Large intestine (tissue), 3 donors: ENCODE measurements at regions not wholly inside any gene's neighbourhood (a gene's known extent, or its start where the extent isn't known, plus 50 kb on each side); places are given as distances from the start of the nearest gene placed in this dataset.

Experiments
- DNase-seq, 2 donors: peaks; one replicate each; pipeline versions ENCODE4 v3.0.0 to v3.0.0-alpha.2; 2013
- H3K27ac ChIP-seq: one replicate; pipeline ENCODE4 v1.5.1; 2013; ENCODE audit warnings: low read length
- H3K27me3 ChIP-seq: 2 replicates; pipeline ENCODE4 v1.6.1; 2013; ENCODE audit warnings: low read length; ENCODE audit not compliant: control insufficient read depth, insufficient read depth
- H3K36me3 ChIP-seq: 2 replicates; pipeline ENCODE4 v1.6.1; 2013; ENCODE audit warnings: low read length; ENCODE audit not compliant: control insufficient read depth, insufficient read depth
- H3K4me1 ChIP-seq: one replicate; pipeline ENCODE4 v1.6.1; 2013; ENCODE audit warnings: low read length; ENCODE audit not compliant: control insufficient read depth, insufficient read depth
- H3K4me3 ChIP-seq: one replicate; pipeline ENCODE4 v1.5.1; 2013; ENCODE audit warnings: low read length
- H3K9me3 ChIP-seq: one replicate; pipeline ENCODE4 v1.6.1; 2013; ENCODE audit warnings: mild to moderate bottlenecking, low read depth, low read length, moderate library complexity; ENCODE audit not compliant: control insufficient read depth
- WGBS: methylation state at CpG from one replicate; pipeline ENCODE4 v1.1.5; 2013; ENCODE audit warnings: low lambda C conversion rate; ENCODE audit not compliant: insufficient coverage; 5-methylcytosine and 5-hydroxymethylcytosine counted together

DNA sequence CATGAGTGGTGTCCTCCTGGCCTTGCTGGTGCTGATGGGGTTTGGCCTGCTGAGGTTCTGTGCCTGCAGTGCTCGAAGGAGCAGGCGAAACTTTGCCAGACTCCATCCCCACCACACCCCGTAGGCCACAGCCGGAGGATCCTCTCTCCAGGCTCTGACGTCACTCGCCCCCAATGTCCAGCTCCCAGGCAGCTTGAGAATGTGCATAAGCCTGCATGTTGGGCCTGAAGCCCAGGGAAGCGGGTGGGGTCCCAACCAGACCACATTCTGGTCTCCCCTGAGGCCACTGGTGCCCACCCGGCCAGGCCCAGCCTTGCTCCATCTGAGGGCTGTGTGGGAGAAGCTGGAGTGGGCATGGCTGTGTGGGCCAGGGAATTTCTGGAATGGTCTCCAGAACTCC, 109.8 kb downstream of the ASB7 start:
- H3K27ac ChIP-seq = no peak overlapping the region
- WGBS = no CpG with 5 or more reads among the region's 8 CpGs
- no peaks in the 10 kb centered on the region for H3K27me3 ChIP-seq
- DNase-seq = no peak
- peaks cover 4% of the 10 kb centered on the region for H3K9me3 ChIP-seq
- peaks cover 26% of the 10 kb centered on the region for H3K4me1 ChIP-seq
- H3K4me3 ChIP-seq = no peak overlapping the region
- H3K36me3 ChIP-seq = no peaks in the 10 kb centered on the region

DNA sequence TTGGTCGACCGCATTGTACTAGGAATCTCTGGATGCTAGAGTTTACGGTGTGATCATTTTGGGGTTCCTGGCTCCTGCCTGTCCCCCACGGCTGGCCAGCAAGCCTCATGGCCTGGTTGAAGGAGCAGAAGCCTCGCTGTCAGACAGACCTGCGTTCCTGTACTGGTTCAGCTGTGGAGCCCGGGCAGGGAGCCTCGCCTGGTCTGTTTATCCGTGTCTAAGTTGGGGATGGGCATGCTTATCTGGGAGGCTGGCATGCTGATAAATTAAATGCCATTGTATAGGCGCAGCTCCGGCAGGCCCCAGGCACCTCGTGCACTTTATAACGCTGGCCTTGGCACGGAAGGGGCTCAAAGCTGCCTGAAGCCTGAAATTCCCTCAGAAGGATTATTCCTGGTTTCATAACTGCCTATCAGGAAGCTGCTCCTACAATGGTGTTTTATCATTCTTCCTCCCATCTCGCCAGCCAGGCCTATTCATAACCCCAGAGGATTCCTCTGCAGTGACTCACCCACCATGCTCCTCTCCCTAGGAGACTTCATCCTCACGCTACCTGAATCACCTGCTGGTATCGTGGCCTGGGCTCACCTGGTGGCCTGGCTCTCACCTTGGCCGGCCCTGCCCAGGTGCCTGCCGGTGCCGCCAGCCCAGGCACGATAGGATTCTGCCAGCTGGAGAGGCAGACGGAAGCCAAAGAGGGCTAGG, 110.9 kb downstream of the ASB7 start:
- peak overlapping the region; percentile 53 for H3K27ac ChIP-seq
- H3K4me1 ChIP-seq = peaks cover 26% of the 10 kb centered on the region
- no CpG with 5 or more reads among the region's 22 CpGs for WGBS
- no peaks in the 10 kb centered on the region for H3K36me3 ChIP-seq
- peaks cover 4% of the 10 kb centered on the region for H3K9me3 ChIP-seq
- H3K4me3 ChIP-seq = no peak overlapping the region
- H3K27me3 ChIP-seq = no peaks in the 10 kb centered on the region
- DNase-seq = peak; percentile 83 to 87

GRCh38 chr15:100714034-100714748, 111.8 kb downstream of the ASB7 start:
- no peak overlapping the region for H3K27ac ChIP-seq
- peaks cover 4% of the 10 kb centered on the region for H3K9me3 ChIP-seq
- DNase-seq = no peak
- no CpG with 5 or more reads among the region's 13 CpGs for WGBS
- no peak overlapping the region for H3K4me3 ChIP-seq
- H3K36me3 ChIP-seq = no peaks in the 10 kb centered on the region
- peaks cover 26% of the 10 kb centered on the region for H3K4me1 ChIP-seq
- H3K27me3 ChIP-seq = no peaks in the 10 kb centered on the region

GRCh38 chr15:100714749-100715342, 112.5 kb downstream of the ASB7 start:
- Histone ChIP-seq H3K36me3 (no peaks in the 10 kb centered on the region), H3K27ac (no peak overlapping the region), H3K9me3 (peaks cover 4% of the 10 kb centered on the region), H3K4me1 (peaks cover 26% of the 10 kb centered on the region), H3K4me3 (no peak overlapping the region), H3K27me3 (no peaks in the 10 kb centered on the region)
- no CpG with 5 or more reads among the region's 14 CpGs for WGBS
- no peak for DNase-seq

- Histone ChIP-seq H3K4me3 (no peak overlapping the region), H3K9me3 (no peaks in the 10 kb centered on the region), H3K36me3 (no peaks in the 10 kb centered on the region), H3K4me1 (peaks cover 26% of the 10 kb centered on the region), H3K27me3 (no peaks in the 10 kb centered on the region), H3K27ac (no peak overlapping the region)
- no CpG with 5 or more reads among the region's 17 CpGs for WGBS
- DNase-seq = peak in 1 of 2 donors; percentile 53
Measured at GRCh38 chr15:100715571-100716455, 113.4 kb downstream of the ASB7 start.

DNA sequence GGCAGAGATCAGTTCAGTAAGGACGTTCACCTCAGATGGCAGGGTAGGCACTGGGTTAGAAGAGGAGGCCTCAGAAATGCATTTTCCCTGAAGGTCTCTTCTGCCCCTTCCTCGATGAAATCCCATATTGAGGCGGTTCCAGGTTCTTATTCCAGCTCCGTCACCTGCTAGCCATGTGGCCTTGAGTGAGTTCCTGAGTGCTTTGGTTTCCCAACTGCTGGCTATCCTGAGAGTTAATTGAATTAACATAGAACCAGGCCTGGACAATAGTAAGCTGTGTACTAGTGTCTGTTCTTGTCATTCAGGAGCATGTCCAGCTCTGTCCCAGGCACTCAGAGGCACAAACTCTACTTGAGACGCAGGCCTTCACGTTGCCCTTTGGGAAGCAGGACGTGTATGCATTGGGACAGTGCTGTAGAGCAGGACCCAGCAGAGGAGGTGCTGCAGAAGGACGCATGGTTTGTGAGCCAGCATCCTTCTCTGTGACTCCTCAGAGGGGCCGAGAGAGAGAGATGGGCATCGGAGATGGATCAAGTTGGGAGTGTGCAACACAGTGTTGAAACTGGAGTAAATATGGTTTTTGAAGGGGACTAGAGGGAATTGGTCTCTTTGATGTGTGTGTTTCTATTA, 114.2 kb downstream of the ASB7 start:
- WGBS = 100% methylated on average over 2 of the region's 10 CpGs
- Histone ChIP-seq H3K4me1 (peaks cover 30% of the 10 kb centered on the region), H3K27me3 (no peaks in the 10 kb centered on the region), H3K9me3 (no peaks in the 10 kb centered on the region), H3K4me3 (no peak overlapping the region), H3K36me3 (no peaks in the 10 kb centered on the region), H3K27ac (no peak overlapping the region)
- no peak for DNase-seq

GRCh38 chr15:100717596-100717995, 115.2 kb downstream of the ASB7 start:
- Histone ChIP-seq H3K36me3 (no peaks in the 10 kb centered on the region), H3K27me3 (no peaks in the 10 kb centered on the region), H3K27ac (no peak overlapping the region), H3K9me3 (no peaks in the 10 kb centered on the region), H3K4me3 (no peak overlapping the region), H3K4me1 (peaks cover 32% of the 10 kb centered on the region)
- no CpG with 5 or more reads among the region's 2 CpGs for WGBS
- DNase-seq = no peak

DNA sequence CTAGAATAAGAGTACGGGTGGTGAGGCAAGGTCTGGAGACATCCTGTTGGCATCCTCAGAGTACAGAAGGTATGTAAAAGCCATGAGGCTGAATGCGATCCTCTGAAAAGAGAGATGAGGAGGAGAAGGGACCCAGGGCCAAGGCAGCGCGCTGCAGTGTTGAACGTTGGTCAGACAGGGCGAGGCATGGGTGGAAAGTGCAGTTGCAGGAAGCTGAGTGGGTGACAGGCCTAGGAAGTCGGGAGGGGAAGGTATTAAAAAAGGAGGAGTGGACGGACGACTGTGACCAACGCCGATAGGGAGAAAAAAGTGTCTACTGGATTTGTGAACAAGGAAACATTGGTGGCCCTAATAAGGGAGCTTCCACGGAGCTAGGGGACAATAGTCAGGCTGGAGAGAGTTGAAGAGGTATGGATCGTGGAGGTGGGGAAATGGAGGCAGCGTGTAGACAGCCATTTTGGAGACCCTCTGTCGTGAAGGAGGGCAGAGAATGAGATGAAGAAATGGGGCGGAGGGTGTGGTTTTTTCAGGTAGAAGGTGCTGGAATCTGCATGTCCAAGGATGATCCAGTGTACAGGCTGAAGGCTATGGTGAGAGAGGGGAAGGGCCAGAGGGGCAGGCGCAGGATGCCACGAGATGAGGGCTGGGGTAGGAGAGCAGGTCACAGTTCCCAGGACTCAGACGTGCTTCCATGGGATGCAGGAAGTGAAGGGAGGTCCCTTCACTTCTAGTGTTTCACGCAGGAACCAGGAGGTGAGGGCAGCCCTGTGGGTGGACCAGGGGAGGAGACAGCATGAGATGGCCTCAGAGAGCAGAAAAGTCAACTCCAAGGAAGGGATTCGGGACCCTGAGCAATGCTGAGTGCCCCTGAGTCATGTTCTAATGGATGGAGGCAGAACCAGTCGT, 115.9 kb downstream of the ASB7 start:
- 84% methylated on average over 13 of the region's 22 CpGs for WGBS
- no peak overlapping the region for H3K27ac ChIP-seq
- no peaks in the 10 kb centered on the region for H3K27me3 ChIP-seq
- DNase-seq = no peak
- no peaks in the 10 kb centered on the region for H3K9me3 ChIP-seq
- no peaks in the 10 kb centered on the region for H3K36me3 ChIP-seq
- H3K4me3 ChIP-seq = no peak overlapping the region
- H3K4me1 ChIP-seq = peaks cover 34% of the 10 kb centered on the region

GRCh38 chr15:100720406-100720967, 118.1 kb downstream of the ASB7 start:
- no peaks in the 10 kb centered on the region for H3K36me3 ChIP-seq
- no peaks in the 10 kb centered on the region for H3K9me3 ChIP-seq
- H3K27me3 ChIP-seq = no peaks in the 10 kb centered on the region
- WGBS = no CpG with 5 or more reads among the region's 9 CpGs
- no peak overlapping the region for H3K27ac ChIP-seq
- no peak overlapping the region for H3K4me3 ChIP-seq
- no peak for DNase-seq
- H3K4me1 ChIP-seq = peaks cover 25% of the 10 kb centered on the region
